Right lobe of liver (tissue), 6 donors: ENCODE measurements at regions not wholly inside any gene's neighbourhood (a gene's known extent, or its start where the extent isn't known, plus 50 kb on each side); places are given as distances from the start of the nearest gene placed in this dataset.

Experiments used
- ATAC-seq, 4 donors: fragments of 200-7000 bp; cut with Tn5 transposase; one replicate each; pipeline ENCODE4 v1.9.1; 2020; ENCODE audit warnings: mild to moderate bottlenecking in 4 of 4, moderate library complexity in 4 of 4
- DNase-seq, 3 donors: peaks; one replicate each; pipeline ENCODE4 v3.0.0-alpha.2; 2020
- H3K27ac ChIP-seq, 3 donors: fragments of 200-600 bp; one replicate each; pipeline ENCODE4 v1.8.0; 2022
- H3K27me3 ChIP-seq, 2 donors: fragments of 200-600 bp; one replicate each; pipeline ENCODE4 v1.8.0; 2022
- H3K36me3 ChIP-seq, 4 donors: fragments of 200-600 bp; sonication (generic) in 1 of 4; one replicate each; pipeline versions ENCODE4 v1.5.1 to v1.8.0; 2017 to 2022; ENCODE audit warnings: control low read depth in 1 of 4
- H3K4me1 ChIP-seq, 4 donors: fragments of 200-600 bp; sonication (generic) in 1 of 4; one replicate each; pipeline versions ENCODE4 v1.5.1 to v1.8.0; 2017 to 2022; ENCODE audit warnings: control low read depth in 1 of 4
- H3K4me3 ChIP-seq, 3 donors: fragments of 200-600 bp; one replicate each; pipeline ENCODE4 v1.8.0; 2022
- H3K9me3 ChIP-seq, 4 donors: fragments of 200-600 bp; sonication (generic) in 1 of 4; one replicate each; pipeline versions ENCODE4 v1.5.1 to v1.8.0; 2017 to 2022; ENCODE audit warnings: control low read depth in 1 of 4
- CTCF ChIP-seq, 4 donors: fragments of 200-600 bp in 3 of 4; fragments of 450-650 bp in 1 of 4; IDR thresholded peaks; one replicate each; pipeline versions ENCODE4 v1.5.1 to v1.8.0; 2016 to 2022; ENCODE audit warnings: antibody characterized with exemption in 4 of 4, mild to moderate bottlenecking in 2 of 4
- POLR2A ChIP-seq: fragments of 450-650 bp; IDR thresholded peaks from one replicate; pipeline ENCODE4 v1.6.1; 2017; ENCODE audit warnings: antibody characterized with exemption, mild to moderate bottlenecking
- WGBS: methylation state at CpG from one replicate; pipeline ENCODE4 v1.1.6; 2018; ENCODE audit warnings: low coverage, low lambda C conversion rate; ENCODE audit not compliant: insufficient coverage; ENCODE audit errors: missing lambda C conversion rate; 5-methylcytosine and 5-hydroxymethylcytosine counted together
- intact Hi-C, 2 donors: fragments of 100-400 bp; cut with DNase I; formaldehyde crosslinking; loops; one replicate each; pipeline versions ENCODE4 v1.11.2 to v1.14.1; 2022
- donor health status: DM: no; HTN: yes; CAD: no.
- donor health status: DM: no; HTN: no; CAD: no.
- donor health status: DM: no; HTN: no; CAD: no.
- donor health status: DM: no; HTN: yes; CAD: no.
- donor health status: DM: no; HTN: yes; CAD: no.

DNA sequence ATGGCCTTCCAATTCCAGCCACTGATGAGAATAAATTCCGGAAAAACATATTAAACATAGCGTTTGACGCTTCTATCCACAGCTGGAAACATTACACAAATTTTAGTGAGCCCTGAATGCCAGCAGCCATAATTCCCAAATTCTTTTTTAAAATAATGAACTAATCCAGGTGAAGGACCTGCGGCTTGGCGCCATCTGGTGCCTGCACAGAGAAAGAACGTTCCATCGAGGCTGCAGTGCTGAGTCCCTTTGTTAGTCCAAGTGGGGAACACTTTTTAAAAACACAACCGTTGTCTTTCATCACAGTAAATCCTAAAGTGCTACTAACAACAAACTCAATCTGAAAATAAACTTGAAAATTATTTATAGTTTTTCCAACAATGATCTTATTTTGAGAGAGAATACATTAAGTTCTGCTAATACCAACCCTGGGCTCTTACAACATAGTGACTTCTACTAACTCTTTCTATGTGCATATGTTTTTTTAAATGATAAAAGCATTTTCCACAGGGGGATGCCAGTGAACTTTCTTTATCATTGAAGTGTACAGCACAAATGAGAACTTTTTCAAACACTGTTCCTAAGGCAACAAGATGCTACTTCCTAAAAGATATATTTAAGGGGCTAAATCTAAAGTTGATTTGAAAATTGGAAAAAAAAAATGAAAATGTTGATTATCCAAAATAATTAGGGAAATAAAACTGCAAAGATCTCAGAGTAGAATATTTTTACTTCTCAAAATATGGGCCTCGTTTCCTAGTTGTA is 166.9 kb upstream of the RNF32 start:
- intact Hi-C loops = loop anchor here in 1 of 2 donors (10.0 kb wide), 1 partner anchor 679 kb away; no protein-coding TSS in a partner anchor
- WGBS = 12% methylated on average over 9 of the region's 9 CpGs

GRCh38 chr7:156472267-156472666 is 168.3 kb upstream of the RNF32 start:
- no peaks in the 10 kb centered on the region for H3K27me3 ChIP-seq
- ATAC-seq (no peak), DNase-seq (no peak)
- TF ChIP-seq CTCF (IDR thresholded peaks at IDR 0.05) (no peak), POLR2A (no peak)
- H3K4me1 ChIP-seq = peaks cover 0 to 10% (median 2%) of the 10 kb centered on the region in 4 donors
- no peaks in the 10 kb centered on the region for H3K9me3 ChIP-seq
- H3K27ac ChIP-seq = no peak overlapping the region
- intact Hi-C loops = loop anchor here in 1 of 2 donors (10.0 kb wide), 1 partner anchor 677 kb away; no protein-coding TSS in a partner anchor
- no peaks in the 10 kb centered on the region for H3K36me3 ChIP-seq
- no peak overlapping the region for H3K4me3 ChIP-seq
- 91% methylated on average over 6 of the region's 11 CpGs for WGBS

More for the DNA sequence above, 166.9 kb upstream of the RNF32 start:
- Histone ChIP-seq H3K27me3 (no peaks in the 10 kb centered on the region), H3K4me1 (peaks cover 0 to 10% (median 2%) of the 10 kb centered on the region in 4 donors), H3K27ac (no peak overlapping the region), H3K4me3 (no peak overlapping the region), H3K36me3 (no peaks in the 10 kb centered on the region), H3K9me3 (no peaks in the 10 kb centered on the region)
- DNase-seq (peak; percentile 53 to 64 (median 58)), ATAC-seq (peak; percentile 85 to 91 (median 87))
- TF ChIP-seq POLR2A (no peak), CTCF (IDR thresholded peaks at IDR 0.05) (peak; percentile 61 to 82 (median 78))

GRCh38 chr7:156470399-156471320 is 169.9 kb upstream of the RNF32 start:
- DNase-seq (no peak), ATAC-seq (no peak)
- H3K9me3 ChIP-seq = no peaks in the 10 kb centered on the region
- TF ChIP-seq CTCF (IDR thresholded peaks at IDR 0.05) = no peak
- no peak for TF ChIP-seq POLR2A
- H3K27ac ChIP-seq = no peak overlapping the region
- intact Hi-C loops = loop anchor here in 1 of 2 donors (10.0 kb wide), 1 partner anchor 676 kb away; no protein-coding TSS in a partner anchor
- peaks cover 0 to 10% (median 2%) of the 10 kb centered on the region in 4 donors for H3K4me1 ChIP-seq
- H3K4me3 ChIP-seq = no peak overlapping the region
- no peaks in the 10 kb centered on the region for H3K27me3 ChIP-seq
- H3K36me3 ChIP-seq = no peaks in the 10 kb centered on the region
- WGBS = 94% methylated on average over 9 of the region's 32 CpGs

DNA sequence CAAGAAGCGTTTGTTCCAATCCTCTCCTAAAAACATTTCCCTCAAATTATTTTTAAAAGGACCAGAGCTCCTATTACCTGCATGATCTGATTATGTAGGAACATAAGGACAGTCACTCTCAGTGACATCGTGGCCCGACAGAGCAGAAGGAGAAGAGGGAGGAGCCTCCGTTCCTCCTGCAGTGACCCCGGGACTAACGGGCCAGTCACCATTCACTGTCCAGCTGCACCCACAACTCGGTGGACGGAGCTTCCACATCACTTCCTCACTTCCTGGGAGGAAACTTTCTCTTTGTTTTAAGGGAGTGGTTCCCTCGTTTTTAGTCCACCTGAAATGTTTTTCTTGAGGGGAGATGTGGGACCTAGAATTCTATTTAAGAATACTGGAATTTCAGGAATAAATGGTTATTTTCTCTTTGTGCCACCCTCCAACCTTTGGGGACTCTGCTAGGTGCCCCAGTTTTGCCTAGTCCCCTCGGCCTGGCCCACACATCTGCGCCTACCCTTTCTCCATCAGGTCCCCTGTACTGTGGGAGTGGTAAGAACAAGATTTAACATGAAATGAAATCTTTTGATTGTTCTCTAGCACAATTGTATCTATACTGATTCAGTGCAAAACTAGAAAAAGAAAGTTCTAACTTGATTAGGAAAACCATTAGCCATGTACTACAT is 173.5 kb upstream of the RNF32 start:
- no peak overlapping the region for H3K4me3 ChIP-seq
- no peaks in the 10 kb centered on the region for H3K4me1 ChIP-seq
- H3K27ac ChIP-seq = no peak overlapping the region
- no peak for DNase-seq
- no peaks in the 10 kb centered on the region for H3K36me3 ChIP-seq
- 64% methylated on average over 10 of the region's 11 CpGs for WGBS
- TF ChIP-seq POLR2A (no peak), CTCF (IDR thresholded peaks at IDR 0.05) (no peak)
- intact Hi-C loops = loop anchor here in 1 of 2 donors (10.0 kb wide), 1 partner anchor 672 kb away; no protein-coding TSS in a partner anchor
- H3K27me3 ChIP-seq = no peaks in the 10 kb centered on the region
- no peaks in the 10 kb centered on the region for H3K9me3 ChIP-seq
- peak in 1 of 4 donors; percentile 54 for ATAC-seq
